GM10266 (cell line): ENCODE measurements at regions not wholly inside any gene's neighbourhood (a gene's known extent, or its start where the extent isn't known, plus 50 kb on each side); places are given as distances from the start of the nearest gene placed in this dataset.

Experiments
- DNase-seq: peaks from one replicate; pipeline ENCODE4 v3.0.0; 2012; ENCODE audit errors: extremely low spot score
- CTCF ChIP-seq: IDR thresholded peaks from 2 replicates; pipeline ENCODE4 v1.5.1; 2012; ENCODE audit warnings: mild to moderate bottlenecking, low read depth; ENCODE audit not compliant: control insufficient read depth, insufficient read depth; ENCODE audit errors: missing control alignments

GRCh38 chrX:74023203-74023602 lies 170.7 kb upstream of the XIST start:
- no peak for TF ChIP-seq CTCF
- no peak for DNase-seq

- no peak for DNase-seq
- TF ChIP-seq CTCF, result no peak
Observed at GRCh38 chrX:74018253-74018652, 165.7 kb upstream of the XIST start.

- TF ChIP-seq CTCF, result peak; percentile 62
- DNase-seq, result peak; percentile 19
Observed at GRCh38 chrX:74015379-74016019, 163.0 kb upstream of the XIST start.

- DNase-seq, result no peak
- no peak for TF ChIP-seq CTCF
Observed at GRCh38 chrX:74009041-74009440, 156.5 kb upstream of the XIST start.

- DNase-seq, result no peak
- no peak for TF ChIP-seq CTCF
Observed at GRCh38 chrX:73992019-73992418, 139.5 kb upstream of the XIST start.

GRCh38 chrX:73987166-73987565 lies 134.7 kb upstream of the XIST start:
- TF ChIP-seq CTCF, result no peak
- DNase-seq, result no peak

- TF ChIP-seq CTCF, result no peak
- no peak for DNase-seq
Observed at GRCh38 chrX:73979551-73980131, 127.1 kb upstream of the XIST start.
